Esophagus muscularis mucosa (tissue), 3 donors: ENCODE measurements at regions not wholly inside any gene's neighbourhood (a gene's known extent, or its start where the extent isn't known, plus 50 kb on each side); places are given as distances from the start of the nearest gene placed in this dataset.

Experiments
- POLR2AphosphoS5 ChIP-seq, 2 donors: sonication (generic); formaldehyde crosslinking; IDR thresholded peaks; one replicate each; pipeline ENCODE4 v1.6.1; 2017; ENCODE audit warnings: antibody characterized with exemption in 2 of 2
- TF ChIP-seq, protein P1 (sequence below), 3 experiments: fragments of 200-600 bp in 2 of 3; fragments of 450-650 bp in 1 of 3; sonication (generic) in 2 of 3; IDR thresholded peaks; one replicate each; pipeline ENCODE4 v1.5.1; 2017 to 2019; ENCODE audit warnings: antibody characterized with exemption in 3 of 3, mild to moderate bottlenecking in 2 of 3, moderate library complexity in 1 of 3

- TF ChIP-seq, protein P1, sequence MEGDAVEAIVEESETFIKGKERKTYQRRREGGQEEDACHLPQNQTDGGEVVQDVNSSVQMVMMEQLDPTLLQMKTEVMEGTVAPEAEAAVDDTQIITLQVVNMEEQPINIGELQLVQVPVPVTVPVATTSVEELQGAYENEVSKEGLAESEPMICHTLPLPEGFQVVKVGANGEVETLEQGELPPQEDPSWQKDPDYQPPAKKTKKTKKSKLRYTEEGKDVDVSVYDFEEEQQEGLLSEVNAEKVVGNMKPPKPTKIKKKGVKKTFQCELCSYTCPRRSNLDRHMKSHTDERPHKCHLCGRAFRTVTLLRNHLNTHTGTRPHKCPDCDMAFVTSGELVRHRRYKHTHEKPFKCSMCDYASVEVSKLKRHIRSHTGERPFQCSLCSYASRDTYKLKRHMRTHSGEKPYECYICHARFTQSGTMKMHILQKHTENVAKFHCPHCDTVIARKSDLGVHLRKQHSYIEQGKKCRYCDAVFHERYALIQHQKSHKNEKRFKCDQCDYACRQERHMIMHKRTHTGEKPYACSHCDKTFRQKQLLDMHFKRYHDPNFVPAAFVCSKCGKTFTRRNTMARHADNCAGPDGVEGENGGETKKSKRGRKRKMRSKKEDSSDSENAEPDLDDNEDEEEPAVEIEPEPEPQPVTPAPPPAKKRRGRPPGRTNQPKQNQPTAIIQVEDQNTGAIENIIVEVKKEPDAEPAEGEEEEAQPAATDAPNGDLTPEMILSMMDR (IDR thresholded peaks at IDR 0.05), result no peak
- no peak for TF ChIP-seq POLR2AphosphoS5 (IDR thresholded peaks at IDR 0.05)
These were observed 230.0 kb upstream of the MCTP2 start for GRCh38 chr15:94001255-94001801.
